Activated CD8-positive, alpha-beta memory T cell treated with anti-CD3 and anti-CD28 coated beads, Interleukin-2, amount 50 U/mL, for 48 hours (primary cell): ENCODE measurements at regions not wholly inside any gene's neighbourhood (a gene's known extent, or its start where the extent isn't known, plus 50 kb on each side); places are given as distances from the start of the nearest gene placed in this dataset.

Experiments
- DNase-seq: peaks from one replicate; pipeline ENCODE4 v3.0.0-alpha.2; 2020

DNA sequence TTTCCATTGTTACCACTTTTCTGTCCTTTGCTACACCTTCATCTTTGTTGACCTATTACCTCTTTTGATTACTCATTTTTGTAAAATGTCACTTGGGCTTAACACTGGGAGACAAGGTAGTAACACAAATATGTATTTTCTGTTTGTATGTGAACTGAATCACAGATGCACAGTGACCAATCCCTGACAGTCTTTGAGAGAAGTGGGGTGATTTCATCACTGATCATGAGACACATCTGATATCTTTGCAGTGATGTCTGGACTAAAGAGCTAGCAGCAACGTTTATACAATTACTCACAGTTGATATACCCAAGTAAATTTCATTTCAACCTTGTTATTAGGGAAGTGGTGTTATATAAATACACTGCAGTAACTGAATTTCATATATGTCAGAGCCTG lies 1397.4 kb upstream of the SPRY2 start:
- no peak for DNase-seq

DNA sequence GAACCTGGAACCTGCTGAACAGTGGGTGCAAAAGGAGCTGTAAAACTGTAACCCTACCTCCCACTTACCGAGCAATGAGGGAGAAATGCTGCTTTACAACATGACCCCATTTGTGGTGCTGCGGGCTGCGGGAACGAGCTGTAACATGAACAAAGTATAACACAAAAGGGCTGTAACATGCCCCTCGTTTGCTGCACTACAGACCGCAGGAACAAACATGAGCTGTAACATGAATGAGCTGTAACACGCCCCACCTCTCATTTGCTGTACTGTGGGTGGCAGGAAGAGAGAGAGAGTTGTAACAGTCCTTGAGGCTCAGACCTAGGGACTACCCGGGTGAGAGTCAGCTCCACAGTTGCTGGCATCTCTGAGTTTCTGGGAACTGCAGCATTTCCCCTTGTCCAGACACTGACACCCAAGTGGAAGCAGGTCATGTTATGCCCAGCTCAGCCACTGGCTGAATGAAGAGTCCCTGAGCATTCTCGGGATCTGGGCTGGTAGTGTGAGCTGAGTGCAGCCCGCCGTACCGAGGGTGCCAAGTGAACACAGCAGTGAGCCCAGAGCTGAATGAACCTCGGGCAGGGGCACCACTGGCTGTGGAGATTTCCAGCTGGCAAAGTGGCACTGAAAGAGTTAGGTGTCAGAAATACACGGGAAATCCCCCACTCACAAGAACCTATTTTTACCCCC lies 1385.3 kb upstream of the SPRY2 start:
- DNase-seq: no peak

DNA sequence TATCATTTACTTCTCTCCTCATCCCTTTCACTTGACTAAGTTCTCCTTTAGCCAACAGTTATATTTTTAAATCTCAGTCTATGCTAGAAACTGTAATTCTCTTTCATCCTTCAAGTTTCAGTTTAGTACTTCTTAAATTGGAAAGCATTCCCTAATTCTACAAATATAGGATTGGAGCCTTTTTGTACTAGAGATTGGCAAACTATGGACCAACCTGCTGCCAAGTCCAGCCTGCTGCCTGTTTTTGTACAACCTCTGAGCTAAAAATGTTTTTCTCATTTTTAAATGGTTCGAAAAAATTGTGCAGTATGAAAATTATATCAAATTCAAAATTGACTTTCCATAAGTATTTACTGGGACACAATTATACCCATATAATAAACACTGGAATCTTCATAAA lies 1381.5 kb upstream of the SPRY2 start:
- DNase-seq: no peak

DNA sequence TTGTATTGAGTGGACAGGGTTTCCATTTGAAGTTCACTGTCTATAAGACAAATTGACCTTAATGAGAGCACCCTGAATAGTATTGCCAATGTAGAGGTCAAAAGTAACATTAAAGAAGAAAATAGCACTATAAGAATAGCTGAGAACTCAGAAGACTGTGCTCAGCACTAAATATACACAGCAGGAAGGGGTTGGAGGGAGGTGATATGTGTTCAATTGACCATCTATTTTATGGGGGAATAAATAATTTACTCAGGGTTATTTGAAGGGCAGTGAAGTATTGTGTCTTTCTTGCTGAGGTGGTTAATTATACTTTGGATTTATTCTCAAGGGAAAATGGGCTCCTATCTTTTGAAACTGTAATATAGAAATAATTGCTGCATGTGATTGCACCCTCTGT lies 1380.5 kb upstream of the SPRY2 start:
- no peak for DNase-seq

DNA sequence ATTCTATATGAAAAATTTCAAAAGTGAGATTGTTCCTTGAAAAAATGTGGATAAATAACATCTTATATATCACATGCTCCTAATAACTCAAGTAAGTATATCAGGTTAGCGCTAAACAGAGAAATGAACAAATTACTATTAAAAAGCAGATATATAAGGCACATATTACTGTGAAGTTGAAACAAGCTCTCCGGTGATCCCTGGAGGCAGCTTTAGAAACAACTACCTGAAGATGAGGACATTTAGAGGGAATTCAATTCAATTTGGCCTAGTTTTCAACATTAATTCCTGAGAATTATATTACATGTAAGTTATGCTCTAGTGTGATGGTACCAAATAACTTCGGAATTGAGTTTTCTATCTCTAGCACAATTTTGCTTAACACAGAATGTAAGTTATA lies 1373.6 kb upstream of the SPRY2 start:
- no peak for DNase-seq

DNA sequence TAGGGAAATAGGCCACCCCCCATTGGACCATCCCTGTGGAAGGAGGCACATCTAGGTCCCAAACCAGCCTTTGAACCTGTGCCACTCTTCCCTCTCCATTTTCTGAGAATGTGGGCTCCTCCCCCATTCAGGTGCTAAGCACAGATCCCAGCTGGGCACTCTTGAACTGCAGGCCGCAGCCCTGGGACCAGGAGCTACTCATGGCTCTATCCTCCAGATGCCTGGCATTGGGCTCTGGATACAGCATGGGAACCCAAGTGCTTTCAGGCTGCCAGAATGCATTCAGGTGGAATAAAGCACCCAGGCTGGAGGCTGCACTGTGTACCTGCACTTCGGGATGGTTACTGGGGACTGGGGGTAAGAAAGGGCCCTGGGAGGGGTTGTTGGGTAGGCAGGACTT lies 1372.3 kb upstream of the SPRY2 start:
- no peak for DNase-seq

DNA sequence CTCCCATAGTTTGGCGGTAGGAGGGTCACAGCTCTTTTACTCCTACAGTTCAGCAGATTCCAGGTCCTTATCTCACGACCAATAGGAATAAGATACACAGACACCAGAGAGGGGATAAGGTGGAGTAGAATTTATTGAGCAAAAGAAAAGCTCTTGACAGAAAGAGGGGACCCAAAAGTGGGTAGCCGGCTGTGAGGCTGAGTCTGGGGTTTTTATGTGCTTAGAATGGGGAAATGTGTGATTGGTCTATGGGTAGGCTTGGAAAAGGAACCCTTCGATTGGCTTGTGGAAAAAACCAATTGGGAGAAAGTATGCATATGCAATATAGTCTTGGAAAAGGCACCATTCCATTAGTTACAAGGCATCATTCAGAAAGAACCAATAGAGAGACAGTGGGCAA lies 1356.9 kb upstream of the SPRY2 start:
- no peak for DNase-seq

DNA sequence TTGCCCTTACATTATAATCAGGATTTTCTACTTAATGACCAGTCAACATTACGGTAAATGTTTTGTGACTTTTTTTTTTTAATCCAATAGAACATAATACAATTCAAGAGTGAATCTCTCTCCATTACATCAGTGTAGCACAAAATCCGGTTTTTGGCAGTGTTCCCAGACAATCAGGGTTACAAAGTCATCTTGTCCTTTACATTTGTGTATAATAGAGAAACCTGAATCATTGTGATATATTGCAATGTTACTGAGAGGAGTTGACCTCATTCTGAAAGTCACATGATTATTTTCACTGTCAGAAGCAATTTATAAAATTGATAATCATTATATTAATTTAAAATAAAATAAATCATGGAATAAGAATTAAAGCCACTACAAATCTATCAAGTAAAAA lies 1346.0 kb upstream of the SPRY2 start:
- no peak for DNase-seq

DNA sequence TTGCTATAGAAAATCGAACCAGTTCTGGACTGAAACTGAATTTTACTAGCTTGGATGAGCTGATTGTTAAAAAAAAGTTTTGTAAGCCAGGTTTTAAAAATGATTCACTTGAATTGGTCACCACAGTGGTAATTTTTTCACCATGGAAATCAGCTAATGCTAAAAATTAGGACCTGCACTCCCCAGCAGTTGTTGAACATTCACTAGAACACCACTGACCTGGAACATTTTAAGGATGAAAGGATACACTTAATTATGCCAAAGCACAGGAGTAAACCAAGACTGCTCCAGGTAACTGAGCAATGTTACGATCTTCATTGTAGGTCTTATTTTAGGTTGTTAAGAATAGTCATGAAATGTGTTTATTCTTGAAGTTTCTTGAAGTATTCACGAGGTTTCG lies 1342.6 kb upstream of the SPRY2 start:
- DNase-seq: no peak

DNA sequence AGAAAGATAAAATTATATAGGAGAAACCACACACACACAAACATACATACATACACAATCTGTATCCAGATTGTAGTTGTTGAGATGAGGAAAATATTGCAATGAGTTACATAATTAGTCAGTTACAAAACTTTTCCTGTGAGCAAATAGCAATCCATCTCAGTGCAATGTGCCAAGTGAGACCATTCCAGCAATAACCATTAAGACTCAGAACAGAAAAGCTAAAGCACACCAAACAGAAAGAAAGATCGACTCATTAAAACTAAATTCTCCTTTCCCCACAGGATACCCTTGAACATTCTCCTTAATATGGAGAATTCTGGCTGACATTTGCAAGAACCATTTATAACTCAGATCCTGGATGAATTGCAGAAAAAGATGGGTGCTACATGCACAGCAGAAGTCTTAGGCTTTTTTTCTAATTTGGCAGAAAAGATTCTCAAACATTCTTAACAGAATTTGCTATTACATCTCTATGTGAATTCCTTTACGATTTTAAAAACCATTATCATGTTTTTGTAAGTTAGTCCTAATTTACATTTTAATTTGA lies 1341.2 kb upstream of the SPRY2 start:
- DNase-seq: no peak

DNA sequence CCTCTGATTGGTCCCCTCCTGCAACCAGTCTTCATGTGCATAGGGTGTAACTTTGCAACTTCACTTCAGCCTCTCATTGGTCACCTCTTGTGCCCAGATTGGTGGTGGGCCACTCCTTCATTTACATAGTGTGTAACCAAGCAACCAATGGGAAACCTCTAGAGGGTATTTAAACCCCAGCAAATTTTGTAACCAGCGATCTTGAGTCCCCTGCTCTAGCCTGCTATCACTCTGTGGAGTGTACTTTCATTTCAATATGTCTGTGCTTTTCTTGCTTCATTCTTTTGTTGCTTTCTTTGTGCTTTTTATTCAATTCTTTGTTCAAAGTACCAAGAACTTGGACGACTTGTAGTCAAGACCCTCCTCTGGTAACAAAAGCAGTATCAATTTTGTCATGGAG lies 1336.9 kb upstream of the SPRY2 start:
- no peak for DNase-seq

DNA sequence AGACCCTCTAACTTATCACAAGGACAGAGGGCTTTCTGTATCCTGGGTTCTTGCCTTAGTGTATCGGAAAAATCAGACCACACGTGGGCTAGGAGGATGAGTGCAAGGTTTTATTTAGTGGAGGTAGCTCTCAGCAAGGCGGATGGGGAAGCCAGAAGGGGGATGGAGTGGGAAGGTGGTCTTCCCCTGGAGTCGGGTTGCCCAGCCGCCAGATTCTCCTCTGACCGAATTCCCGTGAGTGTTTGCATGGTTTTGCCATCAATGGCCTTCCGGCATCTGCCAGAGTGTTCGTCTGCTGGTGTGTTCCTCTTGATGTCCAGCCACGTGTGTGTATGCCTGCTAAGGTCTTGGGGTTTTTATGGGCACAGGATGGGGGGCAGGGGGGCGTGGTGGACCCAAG lies 1335.1 kb upstream of the SPRY2 start:
- DNase-seq: no peak

DNA sequence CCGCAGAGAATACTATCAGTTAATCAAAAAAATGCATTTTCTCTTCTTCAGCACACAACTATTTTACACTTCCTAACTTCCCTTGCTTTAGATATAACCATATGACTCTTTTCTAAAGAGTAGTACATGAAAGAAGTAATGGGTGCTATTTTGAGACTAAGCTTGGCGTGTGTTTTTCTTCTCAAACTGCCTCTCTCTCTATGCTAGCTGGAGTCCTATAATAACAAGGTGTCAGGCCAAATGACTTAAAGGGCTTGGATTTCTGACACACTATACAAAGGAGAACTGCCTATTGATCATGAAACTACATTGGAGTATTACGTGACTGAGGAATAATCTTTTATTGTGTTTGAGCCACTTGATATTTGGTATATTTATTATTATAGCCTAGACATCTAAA lies 1330.1 kb upstream of the SPRY2 start:
- no peak for DNase-seq

DNA sequence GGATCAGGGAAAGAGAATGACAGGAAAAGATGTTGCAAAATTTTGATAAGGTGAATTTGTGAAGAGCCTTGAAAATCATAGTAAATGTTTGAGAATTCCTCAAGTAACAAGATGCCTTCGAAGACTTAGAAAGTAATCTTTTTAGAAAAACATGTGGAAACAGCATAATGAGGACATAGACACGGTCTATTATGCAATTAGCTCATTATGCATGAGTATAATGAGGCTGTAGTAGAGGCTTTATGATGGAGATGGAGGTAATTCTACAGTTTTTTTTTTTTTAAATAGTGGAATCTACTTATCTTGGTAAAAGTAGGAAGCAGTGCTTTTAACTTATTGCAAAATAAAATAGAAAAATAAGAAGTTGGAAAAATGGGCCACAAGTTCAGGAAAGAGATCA lies 1329.1 kb upstream of the SPRY2 start:
- no peak for DNase-seq

DNA sequence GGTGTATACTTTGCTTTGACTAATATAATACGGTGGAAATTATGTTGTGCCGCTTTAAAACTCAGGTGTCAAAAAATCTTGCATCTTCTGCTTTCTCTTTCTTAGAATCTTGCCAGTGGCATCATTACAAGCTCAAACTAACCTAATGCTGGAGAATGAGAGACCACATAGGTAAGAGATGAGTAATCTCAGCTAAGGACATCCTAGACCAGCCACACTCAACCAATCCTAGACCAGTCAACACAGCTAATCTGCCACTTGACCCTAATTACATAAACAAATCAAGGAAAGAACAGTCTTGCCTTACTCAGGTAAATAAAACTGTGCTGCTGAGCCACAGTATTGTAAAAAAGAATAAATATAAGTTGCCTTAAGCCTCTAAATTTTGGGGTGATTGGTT lies 1323.9 kb upstream of the SPRY2 start:
- DNase-seq: no peak

DNA sequence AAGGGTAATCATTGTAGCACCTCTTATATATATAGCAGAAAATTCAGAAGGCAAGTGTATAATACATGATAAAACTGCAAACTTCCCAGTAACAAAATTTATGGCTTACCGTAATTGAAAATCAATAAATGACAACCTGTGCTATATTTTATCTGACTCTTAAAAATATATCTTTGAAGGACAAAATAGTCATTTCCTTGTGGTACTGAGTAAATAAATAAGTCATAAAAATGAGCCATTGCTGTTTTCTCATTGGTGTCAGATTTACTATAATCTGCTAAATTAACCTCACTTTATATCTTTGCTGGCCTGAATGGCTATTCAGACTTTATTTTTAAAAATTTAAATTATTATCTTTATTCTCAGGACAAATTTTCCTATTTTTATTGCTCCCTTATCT lies 1319.1 kb upstream of the SPRY2 start:
- DNase-seq: no peak

DNA sequence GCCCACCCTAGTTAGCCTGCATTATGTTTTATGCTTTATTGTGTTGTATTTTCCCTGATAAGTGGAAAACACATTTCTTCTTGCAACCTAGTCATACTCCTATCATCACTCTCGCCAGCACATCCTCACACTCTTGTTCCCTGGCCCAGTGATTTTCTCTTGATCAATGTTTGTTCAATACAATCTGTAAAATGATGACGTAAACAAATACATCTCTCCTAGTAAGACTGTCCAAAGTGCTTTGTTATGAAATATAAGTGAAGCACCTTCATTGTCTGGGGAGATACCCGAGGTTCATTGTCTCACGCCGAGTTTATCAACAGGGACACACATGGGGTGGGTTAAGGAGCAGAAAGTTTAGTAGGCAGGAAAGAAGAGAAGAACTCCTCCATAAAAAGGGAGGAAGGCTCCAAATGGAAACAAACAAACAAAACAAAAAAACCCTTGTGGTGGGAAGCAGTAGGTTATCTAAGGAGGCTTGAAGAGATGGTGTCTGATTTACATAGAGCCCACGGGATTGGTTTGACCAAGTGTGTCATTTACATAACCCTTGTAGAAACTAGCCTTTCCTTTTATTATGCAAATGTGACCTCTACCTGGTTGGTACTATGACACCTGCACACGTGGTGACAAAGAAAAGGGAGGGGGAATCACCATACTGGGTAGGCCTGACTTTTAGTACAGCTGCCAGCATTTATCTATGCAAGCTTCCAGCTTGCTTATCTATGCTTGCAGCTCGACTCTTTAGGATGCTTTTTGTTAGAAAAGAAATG lies 1317.9 kb upstream of the SPRY2 start:
- DNase-seq: no peak

DNA sequence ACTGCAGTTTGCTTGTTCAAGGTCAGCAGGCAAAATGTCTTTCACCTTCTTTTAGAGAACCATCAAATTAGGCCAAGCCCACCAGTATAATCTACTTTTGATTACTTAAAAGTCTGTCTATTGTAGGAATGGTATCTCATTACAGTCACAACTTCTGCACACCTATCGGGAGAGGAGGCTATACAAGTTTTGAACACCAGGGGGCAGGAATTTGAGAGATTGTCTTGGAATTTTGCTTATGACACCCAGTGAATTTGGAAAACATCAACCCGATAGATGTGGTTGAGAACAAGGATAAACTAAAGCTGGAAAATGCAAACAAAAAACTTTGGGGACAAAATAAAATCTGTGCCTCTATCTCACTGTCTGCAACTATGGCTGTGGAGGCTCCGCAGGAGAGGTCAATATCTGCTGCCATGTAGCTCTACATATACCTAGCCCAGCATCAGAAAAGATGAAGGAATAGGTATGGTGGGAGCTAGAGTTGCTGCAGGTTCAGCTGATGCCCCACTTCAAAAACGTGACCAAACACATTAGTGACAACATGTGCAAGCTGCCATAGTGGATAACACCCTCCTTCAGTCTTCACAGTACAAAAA lies 1299.2 kb upstream of the SPRY2 start:
- no peak for DNase-seq

DNA sequence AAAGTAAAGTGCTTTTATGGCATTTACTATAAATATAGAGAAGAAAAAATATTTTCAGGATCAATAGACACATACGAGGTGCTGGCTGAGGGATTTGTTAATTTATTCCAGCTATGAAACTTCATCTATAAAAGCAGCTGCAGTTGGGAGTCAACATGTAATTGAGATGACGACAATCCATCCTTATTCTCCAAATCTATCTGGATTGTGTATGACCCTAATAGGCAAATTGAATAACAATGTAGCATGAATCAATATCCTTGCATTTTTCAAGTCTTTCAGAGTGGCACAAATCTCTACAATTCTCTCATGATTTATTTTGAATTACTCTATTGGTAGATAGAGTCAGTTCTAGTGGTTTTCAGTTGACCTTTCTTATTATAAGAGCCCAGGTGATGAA lies 1296.5 kb upstream of the SPRY2 start:
- no peak for DNase-seq

DNA sequence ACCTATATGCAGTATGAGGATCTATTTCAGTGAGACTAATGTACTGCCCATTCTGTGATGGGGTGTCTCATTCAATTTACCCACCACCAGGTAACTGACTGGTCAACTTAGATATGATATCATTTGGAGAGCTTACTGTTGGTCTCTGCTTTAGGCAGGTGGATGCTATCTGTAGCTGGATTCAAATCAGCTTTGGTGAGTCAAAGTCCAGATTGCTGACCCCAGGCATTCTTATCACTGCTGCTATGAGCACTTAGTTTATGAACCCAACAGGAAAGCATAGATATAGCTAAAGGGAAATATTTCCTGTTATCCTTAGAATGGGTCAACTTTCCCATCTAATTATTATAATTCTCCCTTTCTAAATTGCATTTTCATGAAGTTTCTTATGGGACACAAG lies 1295.2 kb upstream of the SPRY2 start:
- DNase-seq: no peak

DNA sequence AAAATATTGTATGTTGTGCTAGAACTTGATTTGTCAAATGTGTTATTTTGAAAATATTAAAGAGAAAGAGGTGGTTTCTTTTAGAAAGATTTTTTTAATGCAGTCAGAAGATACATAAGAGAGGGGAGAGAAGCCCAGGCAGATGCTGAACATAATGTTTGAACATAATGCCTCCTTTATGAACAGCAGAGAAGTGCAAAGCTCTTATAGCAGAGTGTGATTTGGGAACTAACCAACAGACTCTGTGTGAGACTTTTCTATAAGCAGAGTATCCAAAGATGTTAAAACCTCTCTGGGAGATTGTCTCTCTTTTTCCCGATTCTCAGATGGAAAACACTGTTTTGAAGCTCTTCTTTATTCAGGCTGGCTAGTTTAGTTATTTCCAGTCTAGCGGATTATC lies 1274.1 kb upstream of the SPRY2 start:
- no peak for DNase-seq

DNA sequence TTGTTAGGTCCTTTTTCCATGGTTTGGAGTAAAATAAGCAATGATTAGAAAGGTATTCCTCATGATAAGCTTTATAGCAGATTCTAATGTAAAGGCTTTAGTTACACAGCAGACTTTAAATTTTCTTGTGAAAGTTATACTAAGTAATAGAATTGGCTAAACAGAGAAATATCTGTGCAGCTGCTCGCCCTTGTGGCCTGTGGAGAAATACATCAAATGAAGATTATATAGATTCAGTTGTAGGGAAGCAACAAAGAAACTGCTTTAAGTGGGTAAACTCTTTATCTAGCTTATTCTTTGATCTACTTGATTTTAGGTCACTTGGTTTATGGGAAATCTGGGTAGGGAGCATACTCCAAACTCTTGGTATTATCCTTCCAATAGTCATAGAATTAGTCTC lies 1269.7 kb upstream of the SPRY2 start:
- no peak for DNase-seq

DNA sequence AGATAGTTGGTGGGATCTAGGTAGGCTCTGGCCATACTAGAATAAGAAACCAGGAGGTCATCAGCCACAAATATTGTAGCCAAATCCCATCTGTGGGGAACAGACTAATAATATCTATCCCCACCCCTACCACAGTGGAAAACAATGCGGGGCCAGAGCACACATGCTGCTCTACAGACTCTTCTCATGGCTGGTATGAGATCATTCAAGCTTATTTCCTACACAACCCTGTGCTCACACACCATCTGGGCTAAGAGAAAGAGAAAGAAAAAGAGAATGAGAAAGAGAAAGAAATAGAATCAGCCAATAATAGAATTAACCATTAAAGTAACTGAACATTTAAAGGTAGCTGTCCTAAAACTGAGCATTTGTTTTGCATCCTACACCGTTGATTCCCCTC lies 1268.4 kb upstream of the SPRY2 start:
- DNase-seq: no peak

DNA sequence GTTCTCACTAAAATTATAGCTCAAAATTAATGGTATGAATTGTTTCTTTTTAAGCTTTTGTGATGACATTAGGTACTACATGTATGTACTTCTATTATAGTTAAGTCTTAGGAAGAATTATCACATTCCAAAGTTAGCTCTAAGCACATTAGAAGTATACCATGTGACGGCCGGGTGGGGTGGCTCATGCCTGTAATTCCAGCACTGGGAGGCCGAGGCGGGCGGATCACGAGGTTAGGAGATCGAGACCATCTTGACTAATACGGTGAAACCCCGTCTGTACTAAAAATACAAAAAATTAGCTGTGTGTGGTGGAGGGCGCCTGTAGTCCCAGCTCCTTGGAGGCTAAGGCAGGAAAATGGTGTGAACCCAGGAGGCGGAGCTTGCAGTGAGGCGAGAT lies 1265.1 kb upstream of the SPRY2 start:
- DNase-seq: no peak
